MCF 10A (cell line): ENCODE measurements at regions not wholly inside any gene's neighbourhood (a gene's known extent, or its start where the extent isn't known, plus 50 kb on each side); places are given as distances from the start of the nearest gene placed in this dataset.

Experiments used
- BruUV-seq: library from RNA; stranded (reverse); fragments of 400-500 nt; replicated peaks from 2 replicates; lab custom pipeline; 2021; lab: Mats Ljungman, UMichigan
- CTCF ChIA-PET: fragments of 300-600 bp; sonication (Branson Sonifier 250); formaldehyde crosslinking; extraction: SDS; loops from one replicate; lab custom pipeline; 2021; ENCODE audit warnings: antibody characterized with exemption, inconsistent platforms; lab: Yijun Ruan, JAX
- POLR2A ChIA-PET: fragments of 300-600, 350-650 bp; sonication (Branson Sonifier 250); formaldehyde crosslinking; extraction: SDS; loops from one replicate; lab custom pipeline; 2020; ENCODE audit warnings: antibody characterized with exemption, inconsistent platforms; lab: Yijun Ruan, JAX
- DNase-seq: peaks from one replicate; pipeline ENCODE4 v3.0.0-alpha.2; 2018; ENCODE audit not compliant: unreplicated experiment
- H3K27ac Mint-ChIP-seq: one replicate; pipeline ENCODE4 v1.8.0; 2022; ENCODE audit warnings: mild to moderate bottlenecking, low read depth, mixed read lengths; ENCODE audit not compliant: unreplicated experiment
- H3K27me3 Mint-ChIP-seq: one replicate; pipeline ENCODE4 v1.8.0; 2022; ENCODE audit warnings: mixed read lengths; ENCODE audit not compliant: insufficient read depth, unreplicated experiment
- H3K36me3 Mint-ChIP-seq: one replicate; pipeline ENCODE4 v1.8.0; 2022; ENCODE audit warnings: mild to moderate bottlenecking, moderate library complexity, mixed read lengths; ENCODE audit not compliant: insufficient read depth, unreplicated experiment
- H3K4me1 Mint-ChIP-seq: one replicate; pipeline ENCODE4 v1.8.0; 2022; ENCODE audit warnings: mixed read lengths; ENCODE audit not compliant: insufficient read depth, unreplicated experiment
- H3K4me3 Mint-ChIP-seq: one replicate; pipeline ENCODE4 v1.8.0; 2022; ENCODE audit warnings: mild to moderate bottlenecking, moderate library complexity, mixed read lengths; ENCODE audit not compliant: unreplicated experiment
- H3K9me3 Mint-ChIP-seq: one replicate; pipeline ENCODE4 v1.8.0; 2022; ENCODE audit warnings: mixed read lengths; ENCODE audit not compliant: unreplicated experiment
- CTCF ChIP-seq: fragments of 200-600 bp; IDR thresholded peaks from one replicate; pipeline ENCODE4 v1.8.0; 2022; ENCODE audit warnings: antibody characterized with exemption, mild to moderate bottlenecking; ENCODE audit not compliant: unreplicated experiment
- intact Hi-C: fragments of 100-400 bp; cut with micrococcal nuclease; formaldehyde crosslinking; loops from 2 replicates; pipeline ENCODE4 v1.14.1; 2022

DNA sequence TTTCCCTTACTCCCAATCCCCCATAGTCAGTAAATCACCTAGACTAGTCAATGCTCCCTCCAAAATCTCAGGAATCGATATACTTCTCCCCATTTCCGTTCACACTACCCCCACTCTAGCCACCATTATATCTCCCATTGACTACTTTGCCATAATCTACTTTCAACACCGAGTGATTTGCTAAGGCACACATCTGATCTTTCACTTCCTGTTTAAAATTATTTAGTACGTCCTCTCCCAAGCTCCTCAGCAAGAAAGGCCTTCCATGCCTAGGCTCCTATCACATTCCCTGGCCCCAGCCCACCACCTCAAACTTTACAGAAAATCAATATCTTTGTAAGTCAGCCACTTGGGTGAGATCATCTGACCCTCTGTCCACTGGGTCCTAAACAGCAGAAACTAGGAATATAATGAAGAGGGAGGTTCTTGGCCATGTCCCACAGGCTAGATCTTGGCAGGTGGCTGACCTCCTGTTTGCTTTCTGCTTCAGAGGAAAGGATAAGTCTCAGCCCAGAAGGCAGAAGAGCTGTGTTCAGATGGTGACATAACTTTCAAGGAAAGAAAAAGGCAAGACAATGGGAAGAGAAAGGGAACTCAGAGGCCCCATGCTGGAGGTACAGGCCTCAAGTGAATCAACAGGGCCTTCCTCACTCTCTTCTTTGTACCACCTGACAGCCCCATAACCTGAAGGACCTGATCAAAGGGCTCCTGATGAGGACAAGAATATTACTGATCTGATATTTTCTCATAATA, 103.0 kb downstream of the RPL22L1 start:
- CTCF ChIA-PET = no interaction called here
- Mint-ChIP-seq H3K9me3 (no peaks in the 10 kb centered on the region), H3K27ac (no peak overlapping the region), H3K36me3 (peaks cover 7% of the 10 kb centered on the region), H3K27me3 (no peaks in the 10 kb centered on the region), H3K4me3 (no peak overlapping the region), H3K4me1 (no peaks in the 10 kb centered on the region)
- intact Hi-C loops = no loop called here
- no peak for DNase-seq
- POLR2A ChIA-PET = no interaction called here
- no peak for TF ChIP-seq CTCF
- BruUV-seq = no TSS peak

DNA sequence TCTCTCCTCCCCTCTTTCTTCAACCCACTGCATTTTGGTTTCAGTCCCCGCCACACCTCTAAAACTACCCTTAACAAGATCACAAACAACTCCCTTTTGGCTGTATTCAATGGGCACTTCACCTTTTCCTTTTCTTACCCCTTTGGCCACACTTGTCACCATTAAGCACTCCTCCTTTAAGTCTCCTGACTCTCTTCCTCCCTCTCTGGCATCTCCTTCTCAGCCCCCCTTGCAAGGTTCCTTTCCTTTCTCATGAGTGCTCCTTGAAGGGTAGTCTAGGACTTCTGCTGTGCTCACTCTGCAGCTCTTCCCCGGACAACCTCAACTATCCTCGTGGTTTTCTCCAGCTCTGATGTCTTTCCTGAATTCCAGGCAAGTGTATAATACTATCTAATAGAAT, 103.7 kb downstream of the RPL22L1 start:
- Mint-ChIP-seq H3K27ac (no peak overlapping the region), H3K36me3 (peaks cover 7% of the 10 kb centered on the region), H3K4me1 (no peaks in the 10 kb centered on the region), H3K4me3 (no peak overlapping the region), H3K27me3 (no peaks in the 10 kb centered on the region), H3K9me3 (no peaks in the 10 kb centered on the region)
- CTCF ChIA-PET = no interaction called here
- BruUV-seq = no TSS peak
- POLR2A ChIA-PET = no interaction called here
- intact Hi-C loops = no loop called here
- TF ChIP-seq CTCF = no peak
- no peak for DNase-seq

- DNase-seq = no peak
- Mint-ChIP-seq H3K36me3 (peaks cover 7% of the 10 kb centered on the region), H3K27ac (no peak overlapping the region), H3K9me3 (no peaks in the 10 kb centered on the region), H3K4me1 (no peaks in the 10 kb centered on the region), H3K27me3 (no peaks in the 10 kb centered on the region), H3K4me3 (no peak overlapping the region)
- intact Hi-C loops = no loop called here
- CTCF ChIA-PET = interaction anchor here (0.8 to 1.4 kb wide), 3 partner anchors 16 to 352 kb away, joined by 3 to 5 read pairs (median 4); no protein-coding TSS in a partner anchor
- POLR2A ChIA-PET = interaction anchor here (1.0 kb wide), 1 partner anchor 8 kb away, joined by 3 read pairs; no protein-coding TSS in a partner anchor
- no TSS peak for BruUV-seq
- no peak for TF ChIP-seq CTCF
Observed at GRCh38 chr3:170765419-170766078, 104.4 kb downstream of the RPL22L1 start.

- no peak for TF ChIP-seq CTCF
- POLR2A ChIA-PET = interaction anchor here (0.7 kb wide), 1 partner anchor 20 kb away, joined by 3 read pairs; no protein-coding TSS in a partner anchor
- H3K4me1 Mint-ChIP-seq = no peaks in the 10 kb centered on the region
- peaks cover 7% of the 10 kb centered on the region for H3K36me3 Mint-ChIP-seq
- BruUV-seq = no TSS peak
- H3K27ac Mint-ChIP-seq = no peak overlapping the region
- H3K4me3 Mint-ChIP-seq = no peak overlapping the region
- H3K9me3 Mint-ChIP-seq = no peaks in the 10 kb centered on the region
- H3K27me3 Mint-ChIP-seq = no peaks in the 10 kb centered on the region
- CTCF ChIA-PET = interaction anchor here (0.6 kb wide), 1 partner anchor 16 kb away, joined by 5 read pairs; no protein-coding TSS in a partner anchor
- no peak for DNase-seq
- intact Hi-C loops = no loop called here
Observed at GRCh38 chr3:170764017-170764416, 106.0 kb downstream of the RPL22L1 start.
